T follicular helper cell (primary cell): ENCODE measurements at regions not wholly inside any gene's neighbourhood (a gene's known extent, or its start where the extent isn't known, plus 50 kb on each side); places are given as distances from the start of the nearest gene placed in this dataset.
"Not testable (repeated sequence)": the region's sequence is repeated elsewhere in the genome, so short reads cannot be mapped to it uniquely, and the experiment has no call there.

Experiments
- DNase-seq: peaks from one replicate; pipeline ENCODE4 v3.0.0-alpha.2; 2020; ENCODE audit warnings: low read depth

GRCh38 chr15:92825985-92826384, 74.1 kb upstream of the CHD2 start:
- DNase-seq: no peak

DNA sequence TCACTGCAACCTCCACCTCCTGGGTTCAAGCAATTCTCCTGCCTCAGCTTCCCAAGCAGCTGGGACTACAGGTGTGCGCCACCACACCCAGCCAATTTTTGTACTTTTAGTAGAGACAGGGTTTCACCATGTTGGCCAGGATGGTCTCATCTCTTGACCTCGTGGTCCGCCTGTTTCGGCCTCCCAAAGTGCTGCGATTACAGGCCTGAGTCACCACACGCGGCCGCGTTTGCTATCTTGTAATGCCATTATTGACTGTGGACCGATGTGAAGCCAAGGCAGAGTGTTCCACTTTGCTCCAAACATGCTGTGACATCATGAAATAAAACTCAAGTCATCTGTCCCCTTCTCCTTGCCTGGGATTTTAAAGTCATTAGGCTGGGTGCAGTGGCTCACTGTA, 72.1 kb upstream of the CHD2 start:
- DNase-seq: not testable (repeated sequence)

DNA sequence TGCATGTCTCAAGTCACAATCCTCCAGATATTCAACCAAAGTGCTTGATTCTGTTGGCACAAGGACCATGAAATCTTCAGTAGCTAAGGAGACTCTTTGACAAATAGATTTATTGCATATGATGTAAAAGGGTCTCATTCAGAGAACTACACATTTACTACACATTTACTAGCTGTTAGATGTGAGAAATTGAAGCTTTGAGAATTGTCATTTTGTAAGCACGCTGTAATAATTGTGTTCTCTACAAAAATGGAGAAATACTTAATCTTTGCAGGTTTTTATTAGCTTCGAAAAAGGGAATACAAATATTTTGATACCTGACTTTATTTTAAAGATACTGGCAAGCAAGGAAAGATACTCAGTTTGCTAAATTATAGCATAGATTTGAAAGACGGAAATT, 70.2 kb upstream of the CHD2 start:
- DNase-seq: no peak

GRCh38 chr15:92831336-92831654, 68.8 kb upstream of the CHD2 start:
- DNase-seq: no peak

DNA sequence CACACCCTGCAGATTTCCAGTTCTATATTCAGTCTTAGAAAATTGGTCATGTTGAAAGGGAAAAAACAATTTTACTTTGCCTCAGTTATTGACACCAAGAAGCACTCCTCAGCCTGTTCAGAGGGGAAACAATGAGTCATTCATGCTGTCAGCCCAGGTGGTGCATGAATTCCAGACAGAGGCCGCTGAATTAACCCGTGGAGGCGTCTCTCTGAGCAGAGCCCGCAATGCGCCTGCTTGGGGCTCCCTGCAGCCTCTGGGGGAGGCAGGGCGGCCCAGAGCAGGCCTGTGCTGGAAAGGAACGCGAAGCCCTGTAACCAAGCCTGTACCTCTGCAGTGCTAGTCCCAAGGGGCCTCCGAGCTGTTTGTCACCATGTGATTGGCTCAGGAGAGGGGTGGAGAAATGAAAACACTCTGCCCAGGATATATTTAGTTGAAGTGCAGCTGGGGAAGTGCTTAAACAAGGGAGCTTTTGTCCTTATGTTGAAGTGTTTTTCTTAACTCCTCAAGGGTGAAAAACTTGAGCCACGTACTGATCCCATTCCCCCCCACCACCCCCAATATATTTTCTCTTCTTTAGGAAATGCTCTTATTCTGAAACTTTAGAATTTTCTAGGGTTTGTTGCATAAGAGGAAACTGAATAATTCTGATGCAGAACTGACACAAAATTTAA, 68.3 kb upstream of the CHD2 start:
- peak; percentile 89 for DNase-seq

DNA sequence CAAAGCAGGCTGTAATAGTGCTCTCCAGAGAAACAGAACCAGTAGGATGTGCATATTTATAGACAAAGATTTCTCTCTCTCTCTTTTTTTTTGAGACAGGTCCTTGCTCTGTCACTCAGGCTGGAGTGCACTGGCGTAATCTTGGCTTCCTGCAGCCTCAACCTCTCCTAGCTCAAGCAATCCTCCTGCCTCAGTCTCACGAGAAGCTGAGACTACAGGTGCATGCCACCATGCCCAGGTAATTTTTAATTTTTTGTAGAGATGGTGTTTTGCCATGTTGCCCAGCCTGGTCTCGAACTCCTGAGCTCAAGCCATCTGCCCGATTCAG, 67.1 kb upstream of the CHD2 start:
- no peak for DNase-seq

- DNase-seq: no peak
These were observed 66.4 kb upstream of the CHD2 start for GRCh38 chr15:92833493-92834271.

GRCh38 chr15:92839696-92840095, 60.4 kb upstream of the CHD2 start:
- DNase-seq: no peak

DNA sequence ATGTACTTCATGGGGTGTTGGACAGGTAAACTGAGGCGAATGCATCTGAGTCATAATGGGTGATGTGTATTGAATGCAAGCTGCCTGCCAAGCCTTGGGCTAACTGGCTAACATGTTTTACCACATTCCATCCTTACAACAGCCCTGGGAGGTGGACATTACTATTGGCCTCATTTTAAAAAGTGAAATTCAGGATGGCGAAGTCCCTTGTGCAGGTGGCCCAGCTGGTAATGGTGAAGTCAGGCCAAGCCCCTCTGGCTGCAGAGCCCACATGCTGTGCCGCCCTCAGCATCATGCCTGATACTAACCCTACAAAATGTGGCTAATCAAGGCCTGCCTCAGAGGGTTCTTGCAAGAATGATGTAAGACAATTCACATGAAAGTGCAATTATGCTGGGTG, 60.0 kb upstream of the CHD2 start:
- no peak for DNase-seq

DNA sequence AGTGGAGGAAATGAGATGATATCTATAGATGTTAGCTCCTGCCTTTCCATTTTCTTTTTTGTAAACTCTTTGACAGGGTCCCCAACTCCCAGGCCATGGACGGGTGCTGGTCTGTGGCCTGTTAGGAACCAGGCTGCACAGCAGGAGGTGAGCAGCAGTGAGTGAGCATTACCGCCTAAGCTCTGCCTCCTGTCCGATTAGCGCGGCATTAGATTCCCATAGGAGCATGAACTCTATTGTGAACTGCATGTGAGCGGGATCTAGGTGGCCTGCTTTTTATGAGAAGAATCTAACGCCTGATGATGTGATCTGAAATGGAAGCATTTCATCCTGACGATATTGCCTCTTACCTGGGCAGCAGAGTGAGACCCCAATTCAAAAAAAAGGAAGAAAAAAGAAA, 56.8 kb upstream of the CHD2 start:
- DNase-seq: no peak

- no peak for DNase-seq
These were observed 56.3 kb upstream of the CHD2 start for GRCh38 chr15:92843814-92844213.

- DNase-seq: no peak
These were observed 55.0 kb upstream of the CHD2 start for GRCh38 chr15:92845126-92845508.

GRCh38 chr15:92846741-92847140, 53.4 kb upstream of the CHD2 start:
- no peak for DNase-seq

DNA sequence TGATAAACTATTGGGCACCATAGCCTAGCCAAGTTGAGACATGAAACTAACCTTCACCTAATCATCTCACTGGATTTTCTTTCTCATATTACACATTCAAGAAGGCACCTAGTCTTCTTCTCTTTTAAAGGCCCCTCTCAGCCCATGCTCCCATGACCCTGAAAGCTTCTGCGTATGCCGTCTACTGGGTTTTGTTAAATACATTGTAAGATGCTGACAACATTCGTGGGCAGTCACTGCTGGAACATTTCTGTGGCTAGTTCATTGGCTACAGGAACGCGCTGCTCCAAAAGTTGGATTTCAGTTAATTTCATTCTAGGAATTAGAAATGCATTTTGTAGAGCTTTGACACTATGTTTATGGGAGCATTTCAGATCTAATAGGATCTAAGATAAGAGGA, 52.3 kb upstream of the CHD2 start:
- DNase-seq: no peak

DNA sequence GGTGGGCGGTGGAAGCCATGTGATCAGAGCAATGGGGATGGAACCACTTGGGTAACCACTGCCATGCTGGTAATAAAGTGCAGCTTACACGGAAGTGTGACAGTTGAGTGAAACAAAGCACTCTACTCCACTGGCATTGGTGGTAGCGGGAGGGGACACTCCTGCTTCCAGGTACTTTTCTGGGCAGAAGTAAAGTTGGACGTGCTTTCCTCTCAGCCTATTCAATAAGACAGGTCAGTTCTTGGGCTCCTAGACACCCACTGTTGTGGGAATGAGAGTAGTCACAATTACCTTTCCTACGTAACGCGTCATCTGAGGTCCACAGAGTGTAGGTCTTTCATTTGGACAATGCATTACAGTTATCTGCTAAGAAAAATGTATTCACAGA, 51.7 kb upstream of the CHD2 start:
- no peak for DNase-seq

DNA sequence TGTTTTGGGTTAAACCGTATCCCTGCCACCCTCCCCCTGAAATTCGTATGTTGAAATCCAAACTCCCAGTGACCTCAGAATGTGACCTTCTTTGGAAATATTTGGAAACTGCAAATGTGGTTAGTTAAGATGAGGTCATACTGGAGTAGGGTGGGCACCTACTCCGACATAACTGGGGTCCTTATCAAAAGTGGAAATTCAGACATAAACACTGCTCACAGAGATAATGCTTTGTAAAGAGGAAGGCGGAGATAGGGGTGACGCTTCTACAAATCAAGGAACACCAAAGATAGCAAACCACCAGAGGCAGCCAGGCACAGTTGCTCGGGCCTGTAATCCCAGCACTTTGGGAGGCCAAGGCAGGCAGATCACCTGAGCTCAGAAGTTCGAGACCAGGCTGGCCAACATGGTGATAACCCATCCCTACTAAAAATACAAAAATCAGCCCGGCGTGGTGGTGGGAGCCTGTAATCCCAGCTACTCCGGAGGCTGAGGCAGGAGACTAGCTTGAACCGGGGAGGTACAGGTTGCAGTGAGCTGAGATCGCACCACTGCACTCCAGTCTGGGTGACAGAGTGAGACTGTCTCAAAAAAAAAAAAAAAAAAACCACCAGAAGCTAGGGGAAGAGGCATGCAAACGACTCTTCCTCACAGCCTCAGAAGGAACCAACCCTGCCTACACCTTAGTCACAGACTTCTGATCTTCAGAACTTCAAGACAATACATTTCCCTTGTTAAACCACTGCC, 51.1 kb upstream of the CHD2 start:
- peak; percentile 30 for DNase-seq

GRCh38 chr15:92850218-92850617, 49.9 kb upstream of the CHD2 start:
- not testable (repeated sequence) for DNase-seq
